HG03039 (cell line): ENCODE measurements at regions not wholly inside any gene's neighbourhood (a gene's known extent, or its start where the extent isn't known, plus 50 kb on each side); places are given as distances from the start of the nearest gene placed in this dataset.

ENCODE experiments used
- ATAC-seq: cut with Tn5 transposase; IDR thresholded peaks from one replicate; pipeline ENCODE4 v1.9.1; 2021; ENCODE audit warnings: mild to moderate bottlenecking, moderate library complexity; ENCODE audit not compliant: unreplicated experiment

GRCh38 chr5:73267766-73268435, 94.9 kb downstream of the TMEM174 start:
- no peak for ATAC-seq

- ATAC-seq = no peak
Measured at GRCh38 chr5:73266925-73267765, 94.2 kb downstream of the TMEM174 start.

- ATAC-seq = no peak
Measured at GRCh38 chr5:73266176-73266738, 93.3 kb downstream of the TMEM174 start.

GRCh38 chr5:73265641-73266040, 92.6 kb downstream of the TMEM174 start:
- no peak for ATAC-seq

- ATAC-seq = no peak
Measured at GRCh38 chr5:73264631-73265030, 91.6 kb downstream of the TMEM174 start.

- ATAC-seq = no peak
Measured at GRCh38 chr5:73263001-73263710, 90.2 kb downstream of the TMEM174 start.

GRCh38 chr5:73256862-73257261, 83.9 kb downstream of the TMEM174 start:
- ATAC-seq = no peak

GRCh38 chr5:73256462-73256861, 83.5 kb downstream of the TMEM174 start:
- no peak for ATAC-seq

GRCh38 chr5:73256012-73256411, 83.0 kb downstream of the TMEM174 start:
- no peak for ATAC-seq

GRCh38 chr5:73254642-73255041, 81.6 kb downstream of the TMEM174 start:
- ATAC-seq = no peak

- no peak for ATAC-seq
Measured at GRCh38 chr5:73253047-73253660, 80.2 kb downstream of the TMEM174 start.

GRCh38 chr5:73250645-73251044, 77.7 kb downstream of the TMEM174 start:
- no peak for ATAC-seq

- ATAC-seq = no peak
Measured at GRCh38 chr5:73242735-73243134, 69.7 kb downstream of the TMEM174 start.

GRCh38 chr5:73238873-73239272, 65.9 kb downstream of the TMEM174 start:
- no peak for ATAC-seq

- ATAC-seq = no peak
Measured at GRCh38 chr5:73236541-73237128, 63.6 kb downstream of the TMEM174 start.

GRCh38 chr5:73234204-73234555, 61.2 kb downstream of the TMEM174 start:
- ATAC-seq = no peak

- no peak for ATAC-seq
Measured at GRCh38 chr5:73233461-73234203, 60.6 kb downstream of the TMEM174 start.

- ATAC-seq = no peak
Measured at GRCh38 chr5:73233053-73233460, 60.1 kb downstream of the TMEM174 start.

GRCh38 chr5:73232266-73233041, 59.5 kb downstream of the TMEM174 start:
- ATAC-seq = no peak
